ENCODE measurements at regions not wholly inside any gene's neighbourhood (a gene's known extent, or its start where the extent isn't known, plus 50 kb on each side); places are given as distances from the start of the nearest gene placed in this dataset.

- no peaks in the 10 kb centered on the region for H3K4me1 ChIP-seq (ENCODE audit: low read length)
- no peaks in the 10 kb centered on the region for H3K9me2 ChIP-seq (replicated peaks; ENCODE audit: insufficient read depth, low read length)
- TF ChIP-seq EZH2 (optimal IDR thresholded peaks at IDR 0.05; ENCODE audit: low read depth, low read length), result no peak
- no peak overlapping the region for H3K27ac ChIP-seq (ENCODE audit: low read length)
- no peaks in the 10 kb centered on the region for H3K9me3 ChIP-seq (replicated peaks; ENCODE audit: insufficient read depth, low read length)
- H3K4me3 ChIP-seq (ENCODE audit: low read length), result no peak overlapping the region
- H4K20me1 ChIP-seq (ENCODE audit: insufficient read depth, low read length), result no peaks in the 10 kb centered on the region
- no peak overlapping the region for H3K4me2 ChIP-seq (ENCODE audit: low read depth, low read length)
- no peaks in the 10 kb centered on the region for H3K36me3 ChIP-seq (replicated peaks; ENCODE audit: insufficient read depth, low read length)
- H3K27me3 ChIP-seq (replicated peaks; ENCODE audit: insufficient read depth, low read length), result no peaks in the 10 kb centered on the region
- DNase-seq, result no peak
- no peak overlapping the region for H2AFZ ChIP-seq (ENCODE audit: low read length)
- H3K9ac ChIP-seq (ENCODE audit: low read length), result no peak overlapping the region
- H3K79me2 ChIP-seq (ENCODE audit: low read length), result no peaks in the 10 kb centered on the region
- H3F3A ChIP-seq (ENCODE audit: insufficient read depth, low read length), result no peaks in the 10 kb centered on the region
These were observed 297.4 kb downstream of the ANKRD50 start for GRCh38 chr4:124415146-124415545.

- H3K9ac ChIP-seq (ENCODE audit: low read length), result no peak overlapping the region
- no peaks in the 10 kb centered on the region for H3K4me1 ChIP-seq (ENCODE audit: low read length)
- H3K27ac ChIP-seq (ENCODE audit: low read length), result no peak overlapping the region
- no peaks in the 10 kb centered on the region for H3K9me2 ChIP-seq (replicated peaks; ENCODE audit: insufficient read depth, low read length)
- no peak overlapping the region for H3K4me3 ChIP-seq (ENCODE audit: low read length)
- H3K36me3 ChIP-seq (replicated peaks; ENCODE audit: insufficient read depth, low read length), result no peaks in the 10 kb centered on the region
- H3K27me3 ChIP-seq (replicated peaks; ENCODE audit: insufficient read depth, low read length), result no peaks in the 10 kb centered on the region
- H2AFZ ChIP-seq (ENCODE audit: low read length), result no peak overlapping the region
- no peak overlapping the region for H3K4me2 ChIP-seq (ENCODE audit: low read depth, low read length)
- TF ChIP-seq CTCF (IDR thresholded peaks at IDR 0.05; ENCODE audit: low read length) (no peak), EZH2phosphoT487 (IDR thresholded peaks at IDR 0.05; ENCODE audit: low read length) (no peak), EZH2 (optimal IDR thresholded peaks at IDR 0.05; ENCODE audit: low read depth, low read length) (no peak)
- no peaks in the 10 kb centered on the region for H4K20me1 ChIP-seq (ENCODE audit: insufficient read depth, low read length)
- H3K79me2 ChIP-seq (ENCODE audit: low read length), result no peaks in the 10 kb centered on the region
- H3F3A ChIP-seq (ENCODE audit: insufficient read depth, low read length), result no peaks in the 10 kb centered on the region
- no peak for DNase-seq
- H3K9me3 ChIP-seq (replicated peaks; ENCODE audit: insufficient read depth, low read length), result no peaks in the 10 kb centered on the region
These were observed 295.2 kb downstream of the ANKRD50 start for GRCh38 chr4:124417371-124417770.

- Histone ChIP-seq H3K27ac (ENCODE audit: low read length) (no peak overlapping the region), H3K4me2 (ENCODE audit: low read depth, low read length) (no peak overlapping the region), H2AFZ (ENCODE audit: low read length) (no peak overlapping the region), H3K4me1 (ENCODE audit: low read length) (no peaks in the 10 kb centered on the region), H3K27me3 (replicated peaks; ENCODE audit: insufficient read depth, low read length) (no peaks in the 10 kb centered on the region), H4K20me1 (ENCODE audit: insufficient read depth, low read length) (no peaks in the 10 kb centered on the region), H3K9me3 (replicated peaks; ENCODE audit: insufficient read depth, low read length) (no peaks in the 10 kb centered on the region), H3K9me2 (replicated peaks; ENCODE audit: insufficient read depth, low read length) (no peaks in the 10 kb centered on the region), H3K9ac (ENCODE audit: low read length) (no peak overlapping the region), H3K36me3 (replicated peaks; ENCODE audit: insufficient read depth, low read length) (no peaks in the 10 kb centered on the region), H3K79me2 (ENCODE audit: low read length) (no peaks in the 10 kb centered on the region), H3K4me3 (ENCODE audit: low read length) (no peak overlapping the region), H3F3A (ENCODE audit: insufficient read depth, low read length) (no peaks in the 10 kb centered on the region)
- no peak for DNase-seq
- TF ChIP-seq EZH2 (optimal IDR thresholded peaks at IDR 0.05; ENCODE audit: low read depth, low read length) (no peak), CTCF (IDR thresholded peaks at IDR 0.05; ENCODE audit: low read length) (no peak), EZH2phosphoT487 (IDR thresholded peaks at IDR 0.05; ENCODE audit: low read length) (no peak)
These were observed 292.3 kb downstream of the ANKRD50 start for GRCh38 chr4:124420166-124420695.

- H3K79me2 ChIP-seq (ENCODE audit: low read length), result no peaks in the 10 kb centered on the region
- no peak overlapping the region for H3K4me3 ChIP-seq (ENCODE audit: low read length)
- no peak overlapping the region for H2AFZ ChIP-seq (ENCODE audit: low read length)
- no peaks in the 10 kb centered on the region for H4K20me1 ChIP-seq (ENCODE audit: insufficient read depth, low read length)
- DNase-seq, result no peak
- no peak overlapping the region for H3K27ac ChIP-seq (ENCODE audit: low read length)
- no peak overlapping the region for H3K4me2 ChIP-seq (ENCODE audit: low read depth, low read length)
- no peaks in the 10 kb centered on the region for H3K9me2 ChIP-seq (replicated peaks; ENCODE audit: insufficient read depth, low read length)
- H3F3A ChIP-seq (ENCODE audit: insufficient read depth, low read length), result no peaks in the 10 kb centered on the region
- TF ChIP-seq EZH2 (optimal IDR thresholded peaks at IDR 0.05; ENCODE audit: low read depth, low read length), result no peak
- no peak for TF ChIP-seq EZH2phosphoT487 (IDR thresholded peaks at IDR 0.05; ENCODE audit: low read length)
- no peak for TF ChIP-seq CTCF (IDR thresholded peaks at IDR 0.05; ENCODE audit: low read length)
- H3K9ac ChIP-seq (ENCODE audit: low read length), result no peak overlapping the region
- no peaks in the 10 kb centered on the region for H3K36me3 ChIP-seq (replicated peaks; ENCODE audit: insufficient read depth, low read length)
- H3K4me1 ChIP-seq (ENCODE audit: low read length), result no peaks in the 10 kb centered on the region
- H3K9me3 ChIP-seq (replicated peaks; ENCODE audit: insufficient read depth, low read length), result no peaks in the 10 kb centered on the region
- no peaks in the 10 kb centered on the region for H3K27me3 ChIP-seq (replicated peaks; ENCODE audit: insufficient read depth, low read length)
These were observed 289.4 kb downstream of the ANKRD50 start for GRCh38 chr4:124423160-124423559.

Data from MM.1S (cell line).